NCI-H524 treated with DMSO at 0.1 percent for 48 hours (cell line): ENCODE measurements at regions not wholly inside any gene's neighbourhood (a gene's known extent, or its start where the extent isn't known, plus 50 kb on each side); places are given as distances from the start of the nearest gene placed in this dataset.

Experiments
- DNase-seq: peaks from one replicate; lab custom pipeline; 2025; lab: John Stamatoyannopoulos, UW

DNA sequence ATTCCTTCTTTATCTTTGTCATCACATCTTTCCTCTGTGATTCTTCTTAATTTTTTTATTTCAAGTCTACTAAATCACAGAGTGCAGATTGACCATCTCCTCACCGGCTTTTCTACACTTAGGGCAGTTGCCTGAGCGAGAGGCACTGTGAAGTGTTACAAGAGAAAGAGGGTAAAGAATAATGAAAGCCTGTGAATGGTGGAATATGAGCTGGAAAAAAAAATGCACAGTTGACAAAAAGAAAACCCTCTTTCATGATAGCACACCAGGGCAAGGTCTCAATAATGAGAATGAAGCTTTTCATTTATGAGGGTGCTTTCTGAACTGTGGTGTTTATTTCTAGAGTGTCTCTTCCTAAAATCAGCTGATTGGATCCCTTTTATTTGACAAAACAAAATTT is 106.2 kb upstream of the PDE3A start:
- DNase-seq = no peak

DNA sequence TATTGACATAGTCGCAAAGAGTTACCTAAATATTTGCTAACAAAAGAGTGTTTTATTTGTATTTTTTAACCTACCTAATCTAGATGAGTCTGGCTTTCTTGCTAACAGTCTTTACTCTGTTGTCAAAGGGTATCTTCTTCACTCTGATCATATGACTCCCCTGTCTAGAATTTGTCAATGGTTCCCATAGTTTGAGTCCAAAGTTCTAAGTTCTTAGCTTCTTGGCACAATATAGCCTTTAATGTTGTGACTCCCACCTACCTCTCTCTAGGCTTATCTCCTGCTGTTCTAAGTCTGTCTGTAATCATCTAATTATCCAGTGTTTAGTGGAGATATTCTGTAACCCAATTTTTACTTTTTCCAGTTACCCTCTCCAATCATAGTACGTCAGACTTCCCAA is 104.3 kb upstream of the PDE3A start:
- no peak for DNase-seq

GRCh38 chr12:20264608-20265114 is 103.7 kb upstream of the PDE3A start:
- no peak for DNase-seq

DNA sequence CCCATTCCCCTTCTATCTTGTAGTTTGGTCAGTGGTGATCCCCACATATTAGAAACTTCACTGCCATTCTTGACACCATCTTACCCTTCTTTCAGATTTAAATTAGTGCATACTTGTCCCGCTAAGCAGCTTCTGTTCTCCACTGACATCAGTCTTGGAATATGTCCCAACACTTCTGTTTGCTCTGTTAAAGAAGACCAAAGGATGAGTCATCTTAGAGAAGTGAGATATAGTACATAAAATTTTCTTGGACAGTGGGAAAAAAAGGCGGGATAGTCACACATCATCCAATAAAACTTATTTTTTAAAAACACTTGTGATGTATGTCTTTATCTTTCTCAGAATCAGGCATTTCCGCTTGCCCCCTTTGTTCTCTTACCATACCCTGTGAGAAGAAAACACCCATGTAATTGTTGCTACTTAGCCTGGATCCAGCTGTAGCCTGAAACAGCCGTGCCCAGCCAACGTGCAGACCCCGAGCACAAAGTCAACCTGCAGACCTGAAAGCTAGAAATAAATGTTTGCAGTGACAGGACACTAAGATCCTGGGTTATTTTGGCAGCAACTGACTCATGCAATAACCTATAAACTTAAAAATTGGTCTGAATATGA is 100.1 kb upstream of the PDE3A start:
- no peak for DNase-seq

GRCh38 chr12:20268771-20269170 is 99.6 kb upstream of the PDE3A start:
- no peak for DNase-seq

GRCh38 chr12:20269337-20270067 is 98.8 kb upstream of the PDE3A start:
- no peak for DNase-seq

GRCh38 chr12:20270557-20270956 is 97.8 kb upstream of the PDE3A start:
- DNase-seq = no peak

DNA sequence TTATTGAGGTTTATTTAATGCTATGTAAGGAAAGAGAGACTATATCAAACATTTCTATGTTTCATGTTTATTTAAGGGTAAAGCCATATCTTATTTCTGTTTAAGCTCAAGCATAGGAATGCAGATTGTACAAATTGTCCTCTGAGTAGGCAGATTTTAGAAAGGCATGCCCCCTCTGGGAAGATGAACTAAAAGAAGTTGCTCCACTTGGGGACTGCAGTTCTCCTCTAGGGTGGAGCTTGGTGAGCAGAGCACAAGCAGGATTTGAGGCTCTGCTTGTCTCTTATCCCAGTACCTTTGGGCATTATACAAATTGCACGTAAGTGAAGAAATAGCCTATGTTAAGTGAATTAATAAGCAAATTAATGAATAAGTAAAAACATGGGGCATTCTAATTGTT is 96.2 kb upstream of the PDE3A start:
- no peak for DNase-seq

DNA sequence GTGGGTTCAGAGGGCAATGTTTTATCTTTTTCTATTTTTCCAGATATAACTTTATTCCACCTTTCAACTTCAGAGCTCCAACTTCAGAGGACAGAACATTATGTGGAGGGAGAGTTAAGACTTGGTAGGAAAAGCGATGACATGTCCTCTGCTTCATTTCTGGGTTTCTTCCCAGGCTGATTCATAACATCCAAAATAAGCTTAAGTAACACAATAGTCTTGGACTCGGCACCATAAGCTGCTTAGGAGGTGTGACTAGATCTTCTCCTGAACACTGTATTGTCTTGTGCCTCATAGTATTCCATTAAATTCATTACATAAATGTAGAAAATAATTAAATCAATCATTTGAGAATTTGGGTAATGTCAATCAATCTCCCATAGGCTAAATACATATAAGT is 95.5 kb upstream of the PDE3A start:
- no peak for DNase-seq

DNA sequence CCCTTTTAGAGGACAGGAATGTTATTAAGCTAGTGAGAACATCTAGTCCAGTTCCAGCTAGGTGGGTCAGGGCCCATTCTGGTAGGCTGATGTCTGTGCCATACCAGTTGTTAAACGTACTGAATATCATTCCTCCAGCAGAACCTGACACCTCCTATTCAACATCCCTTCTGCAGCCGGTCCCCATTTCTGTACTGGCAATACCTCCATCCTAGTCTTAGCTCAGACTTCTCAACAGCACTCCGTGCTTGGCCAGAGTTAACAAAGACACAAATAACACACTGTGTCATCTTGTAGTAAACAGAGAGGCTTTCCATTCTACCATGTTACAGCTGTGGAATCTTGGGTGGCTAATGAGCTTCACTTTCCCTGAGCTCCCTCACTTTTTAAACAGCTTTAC is 94.3 kb upstream of the PDE3A start:
- DNase-seq = no peak

GRCh38 chr12:20278276-20278675 is 90.1 kb upstream of the PDE3A start:
- no peak for DNase-seq

DNA sequence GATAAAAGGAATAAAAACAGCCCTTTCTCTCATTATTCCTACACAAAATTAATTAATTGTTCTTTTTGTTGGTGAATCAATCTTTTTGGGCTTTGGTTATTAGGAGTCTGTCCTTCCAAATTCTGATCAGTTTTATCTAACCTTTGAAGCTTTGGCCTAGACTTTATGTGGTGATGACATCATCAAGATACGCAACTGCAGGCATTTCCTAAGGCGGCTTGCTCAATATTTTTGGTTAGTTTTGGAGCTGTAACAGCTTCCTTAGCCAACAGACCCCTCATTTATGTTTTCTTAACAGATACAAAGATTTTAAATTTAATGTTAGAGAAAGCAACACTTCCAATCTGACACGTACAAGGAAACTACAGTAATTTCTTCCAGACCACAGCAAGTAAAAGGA is 87.8 kb upstream of the PDE3A start:
- no peak for DNase-seq

DNA sequence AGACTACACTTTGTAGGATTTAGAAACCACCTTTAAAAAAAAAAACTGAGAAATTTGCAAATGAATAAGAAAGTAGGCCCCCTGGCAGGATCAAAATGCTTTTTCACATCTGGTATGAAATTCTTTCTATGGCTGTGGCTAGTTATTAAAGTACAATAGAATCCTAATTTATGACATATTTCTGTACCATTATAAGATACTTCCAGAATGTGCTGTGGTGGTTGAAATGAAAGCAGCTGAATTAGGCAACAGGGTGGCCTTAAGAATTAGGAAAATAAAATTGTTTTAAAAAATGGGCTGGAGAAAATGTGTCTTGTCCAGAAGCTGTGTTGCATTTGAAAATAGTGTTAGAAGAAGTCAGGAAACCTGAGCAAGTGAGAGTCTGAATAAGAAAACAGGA is 85.9 kb upstream of the PDE3A start:
- DNase-seq = no peak

- no peak for DNase-seq
These were observed 84.9 kb upstream of the PDE3A start for GRCh38 chr12:20283482-20283881.

- DNase-seq = no peak
These were observed 78.8 kb upstream of the PDE3A start for GRCh38 chr12:20289520-20289919.

GRCh38 chr12:20300457-20300856 is 67.9 kb upstream of the PDE3A start:
- no peak for DNase-seq

DNA sequence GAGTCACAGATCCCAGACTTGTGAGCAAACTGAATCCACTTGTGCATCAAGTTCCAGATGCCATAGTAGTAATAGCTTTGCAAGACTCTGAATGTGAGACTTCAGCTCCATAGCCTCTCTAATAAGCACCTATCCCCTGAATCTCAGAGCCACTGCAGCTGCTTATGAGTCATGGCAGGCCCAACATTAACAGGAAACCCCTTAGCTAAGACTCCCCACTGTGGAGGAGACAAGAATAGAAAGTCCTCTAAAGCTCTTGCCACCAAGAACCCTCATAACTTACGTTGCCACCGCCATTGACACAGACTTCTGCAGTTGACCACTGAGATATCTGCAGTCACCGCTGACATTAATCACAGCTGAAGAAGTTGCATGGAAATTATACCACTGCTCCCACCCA is 62.9 kb upstream of the PDE3A start:
- no peak for DNase-seq

GRCh38 chr12:20309504-20310148 is 58.7 kb upstream of the PDE3A start:
- DNase-seq = no peak

DNA sequence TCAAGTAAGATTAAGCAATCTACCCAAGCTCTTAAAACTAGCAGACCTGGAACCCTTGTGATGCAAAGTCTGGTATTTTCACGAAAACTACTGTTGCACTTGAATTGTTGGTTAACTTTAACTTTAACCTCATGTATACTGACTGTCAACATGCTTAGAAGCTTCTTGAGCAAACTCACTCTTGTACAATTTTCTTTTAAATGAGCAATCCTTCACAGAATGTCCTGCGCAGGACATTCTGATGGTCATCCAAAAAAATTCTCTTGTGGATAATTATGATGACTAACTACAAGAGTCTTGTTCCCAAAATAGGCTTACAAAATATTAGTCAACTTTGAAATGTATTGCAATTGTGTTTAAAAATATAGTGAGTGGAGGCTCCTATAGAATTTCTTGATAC is 54.0 kb upstream of the PDE3A start:
- no peak for DNase-seq

- no peak for DNase-seq
These were observed 50.8 kb upstream of the PDE3A start for GRCh38 chr12:20317554-20317953.
